Left ventricle myocardium inferior (tissue), 1 donor: ENCODE measurements at regions not wholly inside any gene's neighbourhood (a gene's known extent, or its start where the extent isn't known, plus 50 kb on each side); places are given as distances from the start of the nearest gene placed in this dataset.

ENCODE experiments used
- DNase-seq: peaks from one replicate; pipeline ENCODE4 v3.0.0-alpha.2; 2020
- H3K27ac ChIP-seq: fragments of 200-600 bp; replicated peaks from 2 replicates; pipeline ENCODE4 v1.8.0; 2021
- H3K27me3 ChIP-seq: fragments of 200-600 bp; 2 replicates; pipeline ENCODE4 v1.8.0; 2021; ENCODE audit warnings: low read depth
- H3K36me3 ChIP-seq: fragments of 200-600 bp; 2 replicates; pipeline ENCODE4 v1.8.0; 2021
- H3K4me1 ChIP-seq: fragments of 200-600 bp; 2 replicates; pipeline ENCODE4 v1.8.0; 2021
- H3K4me3 ChIP-seq: fragments of 200-600 bp; 2 replicates; pipeline ENCODE4 v1.8.0; 2021; ENCODE audit warnings: mild to moderate bottlenecking, moderate library complexity
- H3K9me3 ChIP-seq: fragments of 200-600 bp; replicated peaks from 2 replicates; pipeline ENCODE4 v1.8.0; 2021
- CTCF ChIP-seq: fragments of 200-600 bp; IDR thresholded peaks from 2 replicates; pipeline ENCODE4 v1.8.0; 2021; ENCODE audit warnings: antibody characterized with exemption, mild to moderate bottlenecking, borderline replicate concordance
- intact Hi-C: fragments of 100-400 bp; cut with micrococcal nuclease; formaldehyde crosslinking; loops from one replicate; pipeline ENCODE4 v1.11.0; 2022
- donor health status: DM: no; HTN: yes; CAD: no; lungs with severe emphysema.

GRCh38 chr22:48827268-48827846 lies 1000.3 kb downstream of the BRD1 start:
- no peak for TF ChIP-seq CTCF
- Histone ChIP-seq H3K4me3 (no peak overlapping the region), H3K27me3 (peaks cover 69% of the 10 kb centered on the region), H3K36me3 (no peaks in the 10 kb centered on the region), H3K4me1 (no peaks in the 10 kb centered on the region), H3K9me3 (peaks cover 26% of the 10 kb centered on the region), H3K27ac (no peak overlapping the region)
- intact Hi-C loops = no loop called here
- DNase-seq = no peak

GRCh38 chr22:48826546-48826945 lies 1001.1 kb downstream of the BRD1 start:
- H3K27me3 ChIP-seq = peaks cover 77% of the 10 kb centered on the region
- no peak overlapping the region for H3K27ac ChIP-seq
- TF ChIP-seq CTCF = no peak
- intact Hi-C loops = no loop called here
- no peak overlapping the region for H3K4me3 ChIP-seq
- no peaks in the 10 kb centered on the region for H3K4me1 ChIP-seq
- H3K36me3 ChIP-seq = no peaks in the 10 kb centered on the region
- peaks cover 18% of the 10 kb centered on the region for H3K9me3 ChIP-seq
- no peak for DNase-seq

- no peak for DNase-seq
- peaks cover 12% of the 10 kb centered on the region for H3K9me3 ChIP-seq
- no peak for TF ChIP-seq CTCF
- H3K36me3 ChIP-seq = no peaks in the 10 kb centered on the region
- intact Hi-C loops = no loop called here
- peaks cover 83% of the 10 kb centered on the region for H3K27me3 ChIP-seq
- no peak overlapping the region for H3K4me3 ChIP-seq
- H3K27ac ChIP-seq = no peak overlapping the region
- no peaks in the 10 kb centered on the region for H3K4me1 ChIP-seq
Measured at GRCh38 chr22:48825802-48826520, 1001.7 kb downstream of the BRD1 start.

GRCh38 chr22:48824712-48825651 lies 1002.7 kb downstream of the BRD1 start:
- Histone ChIP-seq H3K4me3 (no peak overlapping the region), H3K27me3 (peaks cover 91% of the 10 kb centered on the region), H3K27ac (no peak overlapping the region), H3K4me1 (no peaks in the 10 kb centered on the region), H3K36me3 (no peaks in the 10 kb centered on the region), H3K9me3 (peaks cover 2% of the 10 kb centered on the region)
- TF ChIP-seq CTCF = no peak
- intact Hi-C loops = no loop called here
- no peak for DNase-seq

GRCh38 chr22:48823941-48824340 lies 1003.7 kb downstream of the BRD1 start:
- intact Hi-C loops = no loop called here
- Histone ChIP-seq H3K36me3 (no peaks in the 10 kb centered on the region), H3K9me3 (no peaks in the 10 kb centered on the region), H3K27me3 (peaks cover 94% of the 10 kb centered on the region), H3K4me1 (no peaks in the 10 kb centered on the region), H3K27ac (no peak overlapping the region), H3K4me3 (no peak overlapping the region)
- no peak for DNase-seq
- TF ChIP-seq CTCF = no peak
